ENCODE measurements at regions not wholly inside any gene's neighbourhood (a gene's known extent, or its start where the extent isn't known, plus 50 kb on each side); places are given as distances from the start of the nearest gene placed in this dataset.

GRCh38 chrX:122783918-122784317 lies 400.2 kb upstream of the GRIA3 start:
- TF ChIP-seq, protein P1, sequence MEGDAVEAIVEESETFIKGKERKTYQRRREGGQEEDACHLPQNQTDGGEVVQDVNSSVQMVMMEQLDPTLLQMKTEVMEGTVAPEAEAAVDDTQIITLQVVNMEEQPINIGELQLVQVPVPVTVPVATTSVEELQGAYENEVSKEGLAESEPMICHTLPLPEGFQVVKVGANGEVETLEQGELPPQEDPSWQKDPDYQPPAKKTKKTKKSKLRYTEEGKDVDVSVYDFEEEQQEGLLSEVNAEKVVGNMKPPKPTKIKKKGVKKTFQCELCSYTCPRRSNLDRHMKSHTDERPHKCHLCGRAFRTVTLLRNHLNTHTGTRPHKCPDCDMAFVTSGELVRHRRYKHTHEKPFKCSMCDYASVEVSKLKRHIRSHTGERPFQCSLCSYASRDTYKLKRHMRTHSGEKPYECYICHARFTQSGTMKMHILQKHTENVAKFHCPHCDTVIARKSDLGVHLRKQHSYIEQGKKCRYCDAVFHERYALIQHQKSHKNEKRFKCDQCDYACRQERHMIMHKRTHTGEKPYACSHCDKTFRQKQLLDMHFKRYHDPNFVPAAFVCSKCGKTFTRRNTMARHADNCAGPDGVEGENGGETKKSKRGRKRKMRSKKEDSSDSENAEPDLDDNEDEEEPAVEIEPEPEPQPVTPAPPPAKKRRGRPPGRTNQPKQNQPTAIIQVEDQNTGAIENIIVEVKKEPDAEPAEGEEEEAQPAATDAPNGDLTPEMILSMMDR (IDR thresholded peaks at IDR 0.05; ENCODE audit: borderline replicate concordance, extremely low read depth, low read length, poor library complexity, severe bottlenecking), result no peak
- no peak for TF ChIP-seq EZH2 (IDR thresholded peaks at IDR 0.05; ENCODE audit: borderline replicate concordance, low read depth, low read length, severe bottlenecking)

Data from DND-41 (cell line).